A673 (cell line): ENCODE measurements at regions not wholly inside any gene's neighbourhood (a gene's known extent, or its start where the extent isn't known, plus 50 kb on each side); places are given as distances from the start of the nearest gene placed in this dataset.

Source experiments
- EZH2 ChIP-seq: fragments of 200-600 bp; sonication (generic); IDR thresholded peaks from 2 replicates; pipeline ENCODE4 v1.6.1; 2017; ENCODE audit warnings: borderline replicate concordance, low read depth, mild to moderate bottlenecking, mixed read lengths, antibody characterized with exemption, low read length; ENCODE audit not compliant: poor library complexity, severe bottlenecking
- TF ChIP-seq, protein P1 (sequence below): fragments of 300-800, 200-600 bp; sonication (generic); conservative IDR thresholded peaks from 2 replicates; pipeline ENCODE4 v1.5.1; 2017; ENCODE audit warnings: low read depth, mild to moderate bottlenecking, antibody characterized with exemption, low read length, moderate library complexity, mixed read lengths

DNA sequence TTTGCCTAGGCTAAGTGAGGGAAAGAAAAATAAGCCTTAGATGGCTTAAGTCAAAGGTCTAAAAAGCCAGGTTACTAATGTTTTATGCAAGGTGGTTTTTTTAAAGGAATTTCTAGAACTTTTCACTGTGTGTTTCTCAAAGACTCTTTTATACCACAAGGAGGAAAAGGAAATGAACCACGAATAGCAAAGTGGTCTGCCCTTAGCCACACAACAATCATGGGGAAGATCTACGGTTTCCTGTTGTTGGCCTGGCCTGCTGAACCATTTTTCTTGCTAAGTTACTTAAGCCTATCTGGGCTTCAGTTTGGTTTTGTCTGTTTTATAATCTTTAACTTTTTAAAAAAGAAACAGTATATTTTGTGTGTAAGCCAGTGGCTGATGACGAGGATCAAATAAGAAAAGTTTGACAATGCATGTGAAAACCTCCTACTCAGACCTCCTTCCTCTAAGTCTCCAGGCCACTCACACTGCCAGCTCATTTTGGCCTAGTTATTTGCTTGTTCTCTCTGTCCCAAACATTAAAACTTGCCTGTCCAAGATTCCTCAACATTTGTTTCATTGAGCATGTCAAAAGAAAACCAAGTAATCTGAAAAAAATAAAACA, 56.7 kb upstream of the COL25A1 start:
- no peak for TF ChIP-seq EZH2
- TF ChIP-seq, protein P1, sequence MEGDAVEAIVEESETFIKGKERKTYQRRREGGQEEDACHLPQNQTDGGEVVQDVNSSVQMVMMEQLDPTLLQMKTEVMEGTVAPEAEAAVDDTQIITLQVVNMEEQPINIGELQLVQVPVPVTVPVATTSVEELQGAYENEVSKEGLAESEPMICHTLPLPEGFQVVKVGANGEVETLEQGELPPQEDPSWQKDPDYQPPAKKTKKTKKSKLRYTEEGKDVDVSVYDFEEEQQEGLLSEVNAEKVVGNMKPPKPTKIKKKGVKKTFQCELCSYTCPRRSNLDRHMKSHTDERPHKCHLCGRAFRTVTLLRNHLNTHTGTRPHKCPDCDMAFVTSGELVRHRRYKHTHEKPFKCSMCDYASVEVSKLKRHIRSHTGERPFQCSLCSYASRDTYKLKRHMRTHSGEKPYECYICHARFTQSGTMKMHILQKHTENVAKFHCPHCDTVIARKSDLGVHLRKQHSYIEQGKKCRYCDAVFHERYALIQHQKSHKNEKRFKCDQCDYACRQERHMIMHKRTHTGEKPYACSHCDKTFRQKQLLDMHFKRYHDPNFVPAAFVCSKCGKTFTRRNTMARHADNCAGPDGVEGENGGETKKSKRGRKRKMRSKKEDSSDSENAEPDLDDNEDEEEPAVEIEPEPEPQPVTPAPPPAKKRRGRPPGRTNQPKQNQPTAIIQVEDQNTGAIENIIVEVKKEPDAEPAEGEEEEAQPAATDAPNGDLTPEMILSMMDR = no peak
